ENCODE measurements at regions not wholly inside any gene's neighbourhood (a gene's known extent, or its start where the extent isn't known, plus 50 kb on each side); places are given as distances from the start of the nearest gene placed in this dataset.

- no peak for DNase-seq
Measured at GRCh38 chrX:22666441-22666840, 333.3 kb upstream of the DDX53 start.

GRCh38 chrX:22674932-22675331 lies 324.8 kb upstream of the DDX53 start:
- peak; percentile 47 for DNase-seq

- DNase-seq = peak; percentile 56
Measured at GRCh38 chrX:22686138-22686541, 313.6 kb upstream of the DDX53 start.

- DNase-seq = no peak
Measured at GRCh38 chrX:22689290-22689689, 310.5 kb upstream of the DDX53 start.

GRCh38 chrX:22690116-22690515 lies 309.6 kb upstream of the DDX53 start:
- no peak for DNase-seq

GRCh38 chrX:22691966-22692565 lies 307.7 kb upstream of the DDX53 start:
- DNase-seq = no peak

- no peak for DNase-seq
Measured at GRCh38 chrX:22698151-22698550, 301.6 kb upstream of the DDX53 start.

- no peak for DNase-seq
Measured at GRCh38 chrX:22699581-22700091, 300.1 kb upstream of the DDX53 start.

GRCh38 chrX:22712942-22713341 lies 286.8 kb upstream of the DDX53 start:
- no peak for DNase-seq

GRCh38 chrX:22730542-22730941 lies 269.2 kb upstream of the DDX53 start:
- DNase-seq = no peak

- DNase-seq = no peak
Measured at GRCh38 chrX:22737541-22737940, 262.2 kb upstream of the DDX53 start.

GRCh38 chrX:22739276-22739675 lies 260.5 kb upstream of the DDX53 start:
- no peak for DNase-seq

GRCh38 chrX:22740836-22741235 lies 258.9 kb upstream of the DDX53 start:
- DNase-seq = no peak

GRCh38 chrX:22742174-22742573 lies 257.6 kb upstream of the DDX53 start:
- DNase-seq = no peak

GRCh38 chrX:22746081-22746480 lies 253.7 kb upstream of the DDX53 start:
- DNase-seq = no peak

GRCh38 chrX:22748093-22748999 lies 251.4 kb upstream of the DDX53 start:
- DNase-seq = peak; percentile 41

GRCh38 chrX:22758807-22759481 lies 240.8 kb upstream of the DDX53 start:
- DNase-seq = no peak

GRCh38 chrX:22760513-22761057 lies 239.2 kb upstream of the DDX53 start:
- no peak for DNase-seq

- DNase-seq = no peak
Measured at GRCh38 chrX:22788221-22788620, 211.5 kb upstream of the DDX53 start.

GRCh38 chrX:22795671-22796070 lies 204.1 kb upstream of the DDX53 start:
- DNase-seq = no peak

GRCh38 chrX:22800360-22800759 lies 199.4 kb upstream of the DDX53 start:
- DNase-seq = no peak

- no peak for DNase-seq
Measured at GRCh38 chrX:22800806-22801205, 199.0 kb upstream of the DDX53 start.

- DNase-seq = no peak
Measured at GRCh38 chrX:22803353-22803752, 196.4 kb upstream of the DDX53 start.

Measured in NCI-H1092 (cell line).